OCI-LY7 (cell line): ENCODE measurements at regions not wholly inside any gene's neighbourhood (a gene's known extent, or its start where the extent isn't known, plus 50 kb on each side); places are given as distances from the start of the nearest gene placed in this dataset.

Experiments
- BruUV-seq: library from RNA; stranded (reverse); fragments of 400-500 nt; replicated peaks from 2 replicates; lab custom pipeline; 2021; lab: Mats Ljungman, UMichigan
- CTCF ChIA-PET: fragments of 300-600 bp; sonication (Branson Sonifier 250); formaldehyde crosslinking; loops from one replicate; lab custom pipeline; 2022; ENCODE audit warnings: antibody characterized with exemption; ENCODE audit not compliant: unreplicated experiment; lab: Charles Lee
- POLR2A ChIA-PET: fragments of 300-600 bp; sonication (Branson Sonifier 250); formaldehyde crosslinking; loops from one replicate; lab custom pipeline; 2022; ENCODE audit warnings: antibody characterized with exemption; lab: Charles Lee
- DNase-seq: peaks from one replicate; pipeline ENCODE4 v3.0.0-alpha.2; 2015; ENCODE audit warnings: low spot score
- H2AFZ ChIP-seq: fragments of 200-600 bp; sonication (generic), shearing (Covaris generic); 2 replicates; pipeline ENCODE4 v1.6.1; 2014; ENCODE audit warnings: mild to moderate bottlenecking, antibody characterized with exemption, low read length, moderate library complexity
- H3K27ac ChIP-seq: fragments of 200-600 bp; sonication (generic); 2 replicates; pipeline ENCODE4 v1.5.1; 2014; ENCODE audit warnings: mixed run types, low read depth, mild to moderate bottlenecking, moderate library complexity, low read length, inconsistent platforms; ENCODE audit not compliant: poor library complexity, severe bottlenecking
- H3K36me3 ChIP-seq: fragments of 200-600 bp; sonication (generic); 2 replicates; pipeline ENCODE4 v1.6.1; 2014; ENCODE audit warnings: mild to moderate bottlenecking, antibody characterized with exemption, low read length, moderate library complexity, mixed read lengths; ENCODE audit not compliant: insufficient read depth
- H3K4me1 ChIP-seq: fragments of 200-600 bp; sonication (generic); 2 replicates; pipeline ENCODE4 v1.5.1; 2014; ENCODE audit warnings: mild to moderate bottlenecking, low read length; ENCODE audit not compliant: insufficient read depth, poor library complexity, severe bottlenecking
- H3K4me2 ChIP-seq: fragments of 200-600 bp; sonication (generic); 2 replicates; pipeline ENCODE4 v1.6.1; 2014; ENCODE audit warnings: mild to moderate bottlenecking, low read length
- H3K4me3 ChIP-seq: fragments of 200-600 bp; sonication (generic); 2 replicates; pipeline ENCODE4 v1.5.1; 2014; ENCODE audit warnings: mild to moderate bottlenecking, low read depth, low read length; ENCODE audit not compliant: poor library complexity, severe bottlenecking
- H3K79me2 ChIP-seq: fragments of 200-600 bp; sonication (generic); 2 replicates; pipeline ENCODE4 v1.6.1; 2016; ENCODE audit warnings: low read depth, mild to moderate bottlenecking, low read length, moderate library complexity, mixed read lengths; ENCODE audit not compliant: insufficient read depth
- H3K9me2 ChIP-seq: fragments of 200-600 bp; sonication (generic); 2 replicates; pipeline ENCODE4 v1.6.1; 2016; ENCODE audit warnings: mild to moderate bottlenecking, low read length, mixed read lengths; ENCODE audit not compliant: insufficient read depth
- H3K9me3 ChIP-seq: fragments of 200-600 bp; sonication (generic); 2 replicates; pipeline ENCODE4 v1.6.1; 2014; ENCODE audit warnings: mild to moderate bottlenecking, mixed run types, low read length, mixed read lengths
- H4K20me1 ChIP-seq: fragments of 200-600 bp; sonication (generic); 2 replicates; pipeline ENCODE4 v1.6.1; 2014; ENCODE audit warnings: mild to moderate bottlenecking, antibody characterized with exemption, low read length, moderate library complexity, mixed read lengths; ENCODE audit not compliant: insufficient read depth
- CTCF ChIP-seq: fragments of 200-600 bp; sonication (generic); conservative IDR thresholded peaks from 2 replicates; pipeline ENCODE4 v1.5.1; 2014; ENCODE audit warnings: mild to moderate bottlenecking, antibody characterized with exemption, low read length, moderate library complexity, mixed read lengths
- EZH2phosphoT487 ChIP-seq: fragments of 200-600 bp; sonication (generic); IDR thresholded peaks from 2 replicates; pipeline ENCODE4 v1.6.1; 2018; ENCODE audit warnings: low read depth, borderline replicate concordance, mild to moderate bottlenecking, mixed run types, antibody characterized with exemption, low read length, moderate library complexity, mixed read lengths
- intact Hi-C: fragments of 100-400 bp; cut with micrococcal nuclease; formaldehyde crosslinking; loops from one replicate; pipeline ENCODE4 v1.10.0; 2022; ENCODE audit not compliant: unreplicated experiment

- TF ChIP-seq CTCF (no peak), EZH2phosphoT487 (no peak)
- Histone ChIP-seq H3K4me3 (no peak overlapping the region), H3K4me1 (no peaks in the 10 kb centered on the region), H3K36me3 (no peaks in the 10 kb centered on the region), H3K4me2 (no peak overlapping the region), H3K9me2 (no peaks in the 10 kb centered on the region), H3K27ac (no peak overlapping the region), H4K20me1 (no peaks in the 10 kb centered on the region), H2AFZ (no peak overlapping the region), H3K9me3 (no peaks in the 10 kb centered on the region), H3K79me2 (no peaks in the 10 kb centered on the region)
- intact Hi-C loops: no loop called here
- ChIA-PET CTCF (no interaction called here), POLR2A (no interaction called here)
- no peak for DNase-seq
- BruUV-seq: no TSS peak
Observed at GRCh38 chr2:220579452-220579851, 952.0 kb downstream of the SLC4A3 start.

- no peaks in the 10 kb centered on the region for H3K9me3 ChIP-seq
- no peak overlapping the region for H3K27ac ChIP-seq
- H3K4me2 ChIP-seq: no peak overlapping the region
- H3K4me3 ChIP-seq: no peak overlapping the region
- POLR2A ChIA-PET: no interaction called here
- BruUV-seq: no TSS peak
- no peaks in the 10 kb centered on the region for H4K20me1 ChIP-seq
- intact Hi-C loops: no loop called here
- no peaks in the 10 kb centered on the region for H3K4me1 ChIP-seq
- H3K79me2 ChIP-seq: no peaks in the 10 kb centered on the region
- H3K36me3 ChIP-seq: no peaks in the 10 kb centered on the region
- no peaks in the 10 kb centered on the region for H3K9me2 ChIP-seq
- CTCF ChIA-PET: no interaction called here
- TF ChIP-seq EZH2phosphoT487 (no peak), CTCF (no peak)
- no peak for DNase-seq
- H2AFZ ChIP-seq: no peak overlapping the region
Observed at GRCh38 chr2:220580113-220580512, 952.7 kb downstream of the SLC4A3 start.

GRCh38 chr2:220583725-220584124 is 956.3 kb downstream of the SLC4A3 start:
- TF ChIP-seq CTCF (no peak), EZH2phosphoT487 (no peak)
- H3K27ac ChIP-seq: no peak overlapping the region
- H3K9me2 ChIP-seq: no peaks in the 10 kb centered on the region
- H3K36me3 ChIP-seq: no peaks in the 10 kb centered on the region
- BruUV-seq: no TSS peak
- no peak for DNase-seq
- intact Hi-C loops: no loop called here
- no peaks in the 10 kb centered on the region for H3K4me1 ChIP-seq
- no peak overlapping the region for H3K4me2 ChIP-seq
- no peak overlapping the region for H3K4me3 ChIP-seq
- ChIA-PET CTCF (no interaction called here), POLR2A (interaction anchor here (0.7 kb wide), 1 partner anchor 59 kb away, joined by 4 read pairs; no protein-coding TSS in a partner anchor)
- H3K9me3 ChIP-seq: no peaks in the 10 kb centered on the region
- no peak overlapping the region for H2AFZ ChIP-seq
- no peaks in the 10 kb centered on the region for H3K79me2 ChIP-seq
- no peaks in the 10 kb centered on the region for H4K20me1 ChIP-seq
